ENCODE measurements at regions not wholly inside any gene's neighbourhood (a gene's known extent, or its start where the extent isn't known, plus 50 kb on each side); places are given as distances from the start of the nearest gene placed in this dataset.

- TF ChIP-seq CTCF (conservative IDR thresholded peaks at IDR 0.05; ENCODE audit: low read depth, low read length): no peak
- H3K4me3 ChIP-seq (ENCODE audit: low read depth, low read length): no peak overlapping the region
- DNase-seq (ENCODE audit: low read depth): no peak
These were observed 423.4 kb downstream of the CD83 start for GRCh38 chr6:14540810-14541540.

DNA sequence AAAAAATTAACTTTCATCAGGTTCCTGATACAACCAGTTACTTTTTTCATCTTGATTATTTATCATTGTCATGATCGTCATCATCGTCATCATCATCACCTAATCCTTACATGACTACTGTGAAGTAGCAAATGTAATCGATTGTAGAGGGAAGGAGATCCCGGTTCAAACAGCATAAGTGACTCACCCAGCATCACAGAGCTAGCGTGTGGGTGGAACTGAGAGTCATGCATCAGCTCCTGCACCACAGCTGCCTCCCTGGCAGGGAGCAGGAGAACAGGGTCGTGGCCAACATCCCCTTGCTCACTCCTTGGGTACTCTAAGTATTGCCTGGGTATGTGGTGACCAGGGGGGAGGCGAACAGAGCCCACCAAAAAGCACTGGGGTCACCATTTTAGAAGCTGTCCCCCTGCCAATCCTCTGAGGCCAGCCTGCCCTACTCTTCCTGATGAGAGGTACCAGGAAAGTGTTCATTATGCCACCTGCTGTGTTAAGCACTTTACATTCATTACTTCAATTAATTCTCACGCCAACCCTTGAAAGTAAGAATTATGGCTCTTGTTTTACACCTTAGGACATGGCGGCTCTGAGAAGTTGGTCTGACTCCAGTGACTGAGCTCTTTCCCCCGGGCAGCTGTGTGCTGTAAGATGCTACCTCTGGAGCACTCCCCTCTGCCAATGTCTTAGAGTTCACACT is 425.2 kb downstream of the CD83 start:
- H3K4me3 ChIP-seq (ENCODE audit: low read depth, low read length): no peak overlapping the region
- TF ChIP-seq CTCF (conservative IDR thresholded peaks at IDR 0.05; ENCODE audit: low read depth, low read length): no peak
- peak; percentile 55 for DNase-seq (ENCODE audit: low read depth)

GRCh38 chr6:14543971-14544585 is 426.5 kb downstream of the CD83 start:
- TF ChIP-seq CTCF (conservative IDR thresholded peaks at IDR 0.05; ENCODE audit: low read depth, low read length): no peak
- DNase-seq (ENCODE audit: low read depth): no peak
- no peak overlapping the region for H3K4me3 ChIP-seq (ENCODE audit: low read depth, low read length)

DNA sequence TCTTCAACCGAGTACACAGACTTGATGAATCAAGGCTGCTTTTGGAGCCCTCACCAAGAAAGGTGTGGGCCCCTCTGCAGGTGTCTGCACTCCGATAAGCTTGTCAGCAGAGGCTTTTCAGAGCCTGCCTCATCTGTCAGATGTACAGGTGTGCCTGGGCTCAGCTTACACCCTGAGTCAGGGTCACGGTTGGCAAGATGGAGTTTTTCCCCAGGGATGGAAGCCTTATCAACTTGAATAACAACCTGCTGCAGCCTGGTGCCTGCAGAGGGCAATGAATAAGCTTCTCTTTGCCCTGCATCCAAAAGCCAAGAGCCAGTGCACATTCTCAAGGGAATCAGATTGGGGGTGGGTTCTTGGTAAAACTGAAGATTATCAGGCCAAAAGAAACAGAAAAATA is 427.1 kb downstream of the CD83 start:
- no peak for DNase-seq (ENCODE audit: low read depth)
- peak; percentile 12 for TF ChIP-seq CTCF (conservative IDR thresholded peaks at IDR 0.05; ENCODE audit: low read depth, low read length)

GRCh38 chr6:14545496-14545895 is 427.9 kb downstream of the CD83 start:
- DNase-seq (ENCODE audit: low read depth): no peak
- H3K4me3 ChIP-seq (ENCODE audit: low read depth, low read length): no peak overlapping the region
- no peak for TF ChIP-seq CTCF (conservative IDR thresholded peaks at IDR 0.05; ENCODE audit: low read depth, low read length)

More for the DNA sequence above, 427.1 kb downstream of the CD83 start:
- H3K4me3 ChIP-seq (ENCODE audit: low read depth, low read length): no peak overlapping the region

DNA sequence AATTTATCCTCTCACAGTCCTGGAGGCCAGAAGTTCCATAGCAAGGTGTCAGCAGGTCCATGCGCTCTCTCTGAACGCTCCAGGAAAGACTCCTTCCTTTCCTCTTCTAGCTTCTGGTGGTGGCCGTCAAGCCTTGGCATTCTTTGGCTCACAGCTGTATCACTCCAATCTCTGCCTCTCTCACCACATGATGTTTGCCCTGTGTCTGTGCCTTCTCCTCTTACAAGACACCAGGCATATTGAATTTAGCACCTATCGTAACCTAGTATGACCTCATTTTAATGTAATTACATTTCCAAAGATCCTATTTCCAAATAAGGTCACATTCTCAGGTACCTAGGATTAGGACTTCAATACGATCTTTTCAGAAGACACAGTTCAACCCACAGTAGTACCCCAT is 428.5 kb downstream of the CD83 start:
- no peak overlapping the region for H3K4me3 ChIP-seq (ENCODE audit: low read depth, low read length)
- no peak for DNase-seq (ENCODE audit: low read depth)
- TF ChIP-seq CTCF (conservative IDR thresholded peaks at IDR 0.05; ENCODE audit: low read depth, low read length): no peak

All from epithelial cell of proximal tubule (primary cell).